ENCODE measurements at regions not wholly inside any gene's neighbourhood (a gene's known extent, or its start where the extent isn't known, plus 50 kb on each side); places are given as distances from the start of the nearest gene placed in this dataset.
"Not testable (repeated sequence)": the region's sequence is repeated elsewhere in the genome, so short reads cannot be mapped to it uniquely, and the experiment has no call there.

DNA sequence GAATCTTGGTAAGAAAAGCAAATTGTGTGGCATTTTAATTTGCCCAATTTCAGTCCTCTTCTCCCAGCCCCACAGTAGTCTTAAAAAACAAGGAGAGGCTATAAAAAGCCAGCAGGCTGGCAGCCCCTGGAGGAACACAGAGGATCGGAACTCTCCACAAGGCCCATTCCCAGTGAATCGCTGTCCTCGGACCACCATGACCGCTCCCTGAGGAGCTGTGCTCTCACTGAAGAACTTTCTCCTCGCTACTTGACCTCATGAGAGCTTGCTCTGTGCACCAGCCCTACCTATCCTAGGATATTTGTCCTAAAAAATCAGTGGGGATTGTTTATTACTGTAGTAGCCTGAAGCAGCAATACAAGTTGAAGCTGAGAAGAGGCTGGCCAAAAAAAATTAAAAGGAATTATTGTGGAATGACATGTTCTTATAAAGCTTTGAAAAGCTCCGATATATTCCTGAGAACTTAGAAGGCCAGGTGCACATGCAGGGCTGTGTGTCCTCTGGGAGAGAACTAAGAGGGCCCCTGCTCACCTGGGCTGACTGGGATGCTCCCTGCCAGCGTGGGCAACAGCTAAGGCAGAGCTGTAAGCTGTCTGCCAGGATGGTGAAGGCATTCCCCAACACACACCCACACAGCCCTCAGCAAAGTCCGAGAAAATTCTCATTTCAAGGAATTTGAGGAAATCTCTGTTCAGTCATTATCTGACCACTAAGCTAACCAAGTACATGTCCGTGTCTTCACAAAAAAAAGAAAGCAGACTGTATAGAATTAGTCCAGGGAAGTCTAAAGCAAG lies 148.8 kb upstream of the SFSWAP start:
- no peak for DNase-seq

- DNase-seq, result not testable (repeated sequence)
Observed at GRCh38 chr12:131564138-131564727, 146.7 kb upstream of the SFSWAP start.

DNA sequence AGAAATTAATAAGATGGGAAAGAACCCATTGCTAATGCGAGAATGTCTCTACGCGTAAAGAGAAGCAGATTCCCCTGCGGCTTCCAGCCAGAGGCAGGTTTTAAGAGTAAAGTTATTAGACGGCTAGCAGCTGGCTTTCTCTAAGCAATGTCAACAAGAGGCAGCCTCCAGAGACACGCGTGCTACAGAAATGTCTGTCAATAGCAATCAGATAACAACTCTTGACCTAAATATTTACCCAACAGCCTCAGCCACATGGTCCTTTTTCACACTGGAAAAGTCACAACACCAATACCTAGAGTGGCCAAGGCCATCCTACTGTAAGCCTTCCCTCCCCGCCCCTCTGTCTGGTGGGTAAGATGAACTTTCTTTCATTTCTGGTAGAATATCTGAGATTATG lies 146.0 kb upstream of the SFSWAP start:
- peak; percentile 5 for DNase-seq

GRCh38 chr12:131565267-131566015 lies 145.4 kb upstream of the SFSWAP start:
- no peak for DNase-seq

DNA sequence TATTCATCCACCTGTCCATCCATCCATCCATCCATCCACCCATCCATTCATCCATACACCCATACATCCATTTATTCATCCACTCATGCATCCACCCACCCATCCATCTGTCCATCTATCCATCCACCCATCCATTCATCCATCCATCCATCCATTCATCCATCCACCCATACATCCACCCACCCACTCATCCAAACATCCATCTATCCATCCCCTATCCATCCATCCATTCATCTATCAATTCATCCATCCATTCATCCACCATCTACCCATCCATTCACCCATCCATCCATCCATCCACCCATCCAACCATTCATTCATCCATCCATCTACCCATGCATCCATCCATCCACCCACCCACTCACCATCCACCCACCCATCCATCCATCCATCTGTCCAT lies 142.6 kb upstream of the SFSWAP start:
- DNase-seq, result no peak

- DNase-seq, result no peak
Observed at GRCh38 chr12:131570596-131570995, 140.3 kb upstream of the SFSWAP start.

DNA sequence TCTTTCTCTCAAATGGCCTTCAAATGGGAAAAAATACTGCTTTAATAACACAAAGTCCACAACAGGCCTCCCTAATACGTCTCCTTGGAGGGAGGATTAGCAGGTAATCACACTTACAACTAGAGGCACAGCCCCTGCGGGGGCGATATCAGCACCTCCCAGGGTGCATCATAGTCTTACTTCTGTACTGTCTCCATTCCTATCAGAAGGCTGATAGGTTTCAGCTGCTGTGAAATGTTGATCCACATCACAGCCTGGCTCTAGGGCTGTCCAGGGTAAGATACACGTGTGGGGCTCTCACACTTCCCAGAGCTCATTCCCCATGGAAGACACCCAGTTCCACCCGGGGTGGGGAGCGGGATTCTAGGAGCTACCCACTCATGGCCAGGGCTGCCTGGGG lies 139.1 kb upstream of the SFSWAP start:
- DNase-seq, result no peak

DNA sequence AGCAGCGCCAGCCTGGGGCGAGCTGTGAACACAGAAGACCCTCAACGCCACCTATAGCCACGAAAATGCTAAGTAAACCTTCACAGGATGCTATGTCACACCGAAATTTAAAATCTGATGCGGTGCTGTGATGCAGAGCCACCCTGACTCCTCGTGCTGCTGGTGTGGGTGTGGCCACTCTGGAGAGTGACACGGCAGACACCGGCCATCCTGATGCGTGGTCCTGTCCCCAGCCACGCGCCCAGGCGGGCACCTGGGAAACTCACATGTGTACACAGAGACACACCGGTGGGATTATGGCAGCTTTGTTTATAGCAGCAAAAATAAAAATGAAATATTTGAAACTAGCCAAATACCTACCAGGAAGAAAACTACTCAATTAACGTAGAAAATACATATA lies 138.3 kb upstream of the SFSWAP start:
- no peak for DNase-seq

DNA sequence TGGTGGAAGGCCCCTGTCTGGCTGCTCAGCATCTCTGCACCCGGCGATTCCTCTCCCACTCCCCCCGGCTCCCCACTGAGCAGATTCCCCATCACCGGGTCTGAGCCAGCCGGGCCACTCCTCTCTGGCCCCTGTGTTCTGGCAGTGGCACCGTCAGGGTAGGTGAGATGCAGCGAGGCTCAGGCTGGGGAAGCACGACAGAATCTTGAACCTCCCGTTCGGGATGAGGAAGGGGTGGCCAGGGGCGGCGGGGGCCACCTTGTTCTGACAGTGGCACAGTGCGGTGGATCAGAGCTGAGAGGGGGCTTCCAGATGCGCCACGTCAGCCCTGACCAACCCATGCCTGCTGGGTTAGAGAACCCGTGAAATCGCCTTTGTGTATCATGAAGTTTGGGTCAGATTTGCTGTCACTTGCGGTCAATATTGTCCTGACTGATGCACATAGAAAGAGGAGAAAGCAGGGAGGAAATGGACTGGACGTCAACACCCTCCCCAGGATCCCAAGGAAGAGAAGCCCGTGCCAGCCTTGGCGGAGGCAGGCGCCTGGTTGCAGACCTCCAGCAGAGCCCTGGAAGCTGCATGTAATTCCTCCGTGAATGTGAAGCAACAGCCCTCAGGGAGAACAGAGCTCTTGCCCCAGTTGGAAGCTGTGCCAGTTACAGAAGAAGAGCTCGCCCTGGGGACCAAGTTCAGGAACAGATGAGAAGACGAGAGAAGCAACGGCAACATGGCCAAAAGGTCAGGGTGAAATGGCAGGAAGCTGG lies 137.1 kb upstream of the SFSWAP start:
- no peak for DNase-seq

DNA sequence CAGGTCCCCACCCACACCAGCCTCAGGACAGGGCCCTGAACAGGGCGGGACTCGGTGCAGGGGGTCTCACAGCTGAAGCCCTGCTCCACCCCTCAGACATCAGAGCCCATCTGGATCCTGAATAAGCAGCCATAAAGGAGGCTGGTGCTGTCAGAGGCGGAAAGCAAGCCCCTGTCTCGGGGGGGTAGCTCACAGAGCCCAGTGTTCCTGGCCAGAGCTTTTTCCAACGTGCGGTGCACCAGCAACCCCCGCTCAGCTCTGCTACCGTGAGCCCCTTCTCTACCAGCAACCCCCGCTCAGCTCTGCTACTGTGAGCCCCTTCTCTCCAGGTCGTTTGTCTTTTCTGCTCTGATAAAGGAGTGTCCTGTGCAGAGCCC lies 136.5 kb upstream of the SFSWAP start:
- DNase-seq, result no peak

DNA sequence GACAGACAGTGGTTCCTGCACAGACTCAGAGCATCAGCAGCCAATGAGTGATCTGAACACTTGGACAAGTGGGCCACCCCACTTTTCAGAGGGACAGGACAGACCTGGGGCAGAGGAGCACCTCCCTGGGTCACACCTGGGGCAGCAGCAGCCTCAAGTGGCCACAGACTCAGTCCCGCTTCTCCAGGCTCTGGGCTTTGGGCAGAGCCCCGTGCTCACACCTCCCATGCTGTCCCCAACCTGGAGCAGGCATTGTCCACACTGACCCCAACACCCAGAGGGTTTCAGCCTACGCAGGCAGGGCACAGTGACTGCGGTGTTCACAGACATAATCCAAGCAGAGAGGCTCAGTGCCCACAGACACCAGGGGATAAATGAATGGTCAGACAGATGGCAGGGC lies 135.5 kb upstream of the SFSWAP start:
- DNase-seq, result no peak

- not testable (repeated sequence) for DNase-seq
Observed at GRCh38 chr12:131576734-131577133, 134.2 kb upstream of the SFSWAP start.

- DNase-seq, result no peak
Observed at GRCh38 chr12:131577766-131578165, 133.1 kb upstream of the SFSWAP start.

DNA sequence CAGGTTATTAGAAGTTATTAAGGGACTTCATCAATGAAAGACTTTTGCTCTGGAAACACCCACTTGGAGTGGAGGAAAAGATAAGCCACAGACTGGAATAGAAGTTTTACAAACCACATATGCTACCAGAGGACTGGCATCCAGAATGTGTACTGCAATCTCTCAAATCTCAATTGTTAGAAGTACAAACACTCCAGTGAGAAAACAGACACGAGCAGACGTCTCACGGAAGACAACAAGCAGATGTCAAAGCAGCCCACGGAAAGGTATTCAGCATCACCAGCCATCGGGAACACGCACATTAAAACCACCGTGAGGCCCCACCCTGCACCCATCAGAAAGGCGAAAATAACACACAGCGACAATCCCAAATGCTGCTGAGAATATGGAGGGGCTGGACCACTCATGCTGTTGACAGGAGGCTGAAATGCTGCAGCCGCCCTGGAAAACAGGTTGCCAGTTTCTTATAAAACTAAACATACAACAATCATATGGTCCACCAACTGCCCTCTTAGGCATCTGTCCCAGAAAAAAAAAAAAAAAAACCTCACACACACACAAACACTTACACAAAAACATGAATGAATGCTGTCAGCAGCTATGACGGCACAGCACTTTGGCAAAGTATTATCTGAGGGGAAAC lies 131.9 kb upstream of the SFSWAP start:
- DNase-seq, result no peak

- no peak for DNase-seq
Observed at GRCh38 chr12:131583090-131583712, 127.7 kb upstream of the SFSWAP start.

- DNase-seq, result no peak
Observed at GRCh38 chr12:131586269-131586668, 124.6 kb upstream of the SFSWAP start.

DNA sequence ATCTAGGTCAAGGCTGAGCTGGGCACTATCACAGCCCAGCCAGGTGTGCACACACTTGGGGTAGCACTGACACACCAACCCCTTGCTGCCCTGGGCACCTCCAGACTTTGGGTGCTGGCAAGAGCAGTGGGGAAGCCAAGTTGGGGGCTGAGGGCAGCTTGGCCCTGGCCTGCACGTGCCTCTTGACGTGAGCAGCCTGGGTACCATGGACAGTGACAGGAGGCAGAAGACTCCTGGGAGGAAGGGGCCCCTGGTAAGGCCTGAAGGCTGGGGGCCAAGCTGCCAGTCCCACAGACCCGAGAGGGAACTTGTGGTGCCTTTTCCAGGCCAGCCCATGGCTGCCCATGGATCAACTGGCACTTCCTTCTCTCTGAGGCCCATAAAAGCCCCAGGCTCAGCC lies 124.1 kb upstream of the SFSWAP start:
- DNase-seq, result no peak

DNA sequence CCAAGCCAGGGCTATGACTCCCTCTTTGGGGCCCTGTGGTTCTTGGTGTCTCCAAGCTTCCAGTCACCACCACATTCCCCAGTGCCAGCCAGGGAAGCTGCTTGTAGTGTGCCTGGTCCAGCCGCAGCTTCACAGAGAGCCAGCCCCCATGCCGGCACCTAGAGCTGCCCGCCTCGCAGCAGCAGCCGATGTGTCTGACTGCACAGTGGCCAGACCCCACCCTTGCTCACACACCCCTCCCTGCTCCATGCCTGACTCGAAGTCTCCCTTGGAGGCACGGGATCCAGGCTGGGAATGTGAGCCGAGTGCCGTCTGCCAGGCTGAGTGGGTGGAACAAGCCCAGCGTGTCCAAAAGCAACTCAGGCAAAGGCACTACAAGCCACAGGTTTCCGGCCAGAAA lies 123.3 kb upstream of the SFSWAP start:
- DNase-seq, result no peak

GRCh38 chr12:131589221-131589897 lies 121.5 kb upstream of the SFSWAP start:
- DNase-seq, result no peak

GRCh38 chr12:131589966-131590365 lies 120.9 kb upstream of the SFSWAP start:
- no peak for DNase-seq

DNA sequence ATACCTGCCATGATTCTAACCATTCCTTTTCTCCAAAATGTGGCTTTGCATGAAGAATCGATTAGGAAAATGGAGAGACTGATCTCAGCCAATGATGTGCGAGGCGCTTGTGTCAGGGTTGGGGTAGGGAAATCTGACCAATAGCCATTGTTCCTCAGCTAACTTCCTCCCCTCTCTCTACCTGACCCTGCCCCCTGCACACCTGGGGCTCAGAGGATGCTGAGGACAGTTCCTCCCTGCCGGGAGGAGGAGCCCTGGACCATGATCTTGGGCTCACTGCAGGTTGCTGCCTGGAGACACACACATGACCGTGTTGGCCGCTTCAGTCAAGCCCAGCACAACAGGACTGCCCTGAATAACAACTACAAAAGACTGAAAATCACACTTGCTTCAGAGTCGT lies 119.8 kb upstream of the SFSWAP start:
- no peak for DNase-seq
